ENCODE measurements at regions not wholly inside any gene's neighbourhood (a gene's known extent, or its start where the extent isn't known, plus 50 kb on each side); places are given as distances from the start of the nearest gene placed in this dataset.

- Mint-ChIP-seq H3K27ac (peak overlapping the region; percentile 60), H3K4me1 (peaks cover 90% of the 10 kb centered on the region), H3K9me3 (no peaks in the 10 kb centered on the region), H3K27me3 (no peaks in the 10 kb centered on the region), H3K36me3 (peaks cover 24% of the 10 kb centered on the region), H3K4me3 (no peak overlapping the region)
These were observed 235.9 kb downstream of the KLF12 start for GRCh38 chr13:73898276-73898675.

- Mint-ChIP-seq H3K27ac (peak overlapping the region; percentile 61), H3K9me3 (no peaks in the 10 kb centered on the region), H3K27me3 (no peaks in the 10 kb centered on the region), H3K36me3 (peaks cover 17% of the 10 kb centered on the region), H3K4me1 (peaks cover 78% of the 10 kb centered on the region), H3K4me3 (no peak overlapping the region)
These were observed 239.1 kb downstream of the KLF12 start for GRCh38 chr13:73894995-73895571.

GRCh38 chr13:73893833-73894232 lies 240.4 kb downstream of the KLF12 start:
- Mint-ChIP-seq H3K27me3 (no peaks in the 10 kb centered on the region), H3K4me3 (no peak overlapping the region), H3K4me1 (peaks cover 65% of the 10 kb centered on the region), H3K36me3 (peaks cover 17% of the 10 kb centered on the region), H3K27ac (peak overlapping the region; percentile 79), H3K9me3 (no peaks in the 10 kb centered on the region)

GRCh38 chr13:73891805-73892204 lies 242.4 kb downstream of the KLF12 start:
- H3K9me3 Mint-ChIP-seq = no peaks in the 10 kb centered on the region
- H3K4me3 Mint-ChIP-seq = no peak overlapping the region
- peaks cover 10% of the 10 kb centered on the region for H3K36me3 Mint-ChIP-seq
- no peak overlapping the region for H3K27ac Mint-ChIP-seq
- no peaks in the 10 kb centered on the region for H3K27me3 Mint-ChIP-seq
- H3K4me1 Mint-ChIP-seq = peaks cover 46% of the 10 kb centered on the region

GRCh38 chr13:73883162-73883561 lies 251.0 kb downstream of the KLF12 start:
- H3K36me3 Mint-ChIP-seq = peaks cover 33% of the 10 kb centered on the region
- no peak overlapping the region for H3K27ac Mint-ChIP-seq
- H3K9me3 Mint-ChIP-seq = no peaks in the 10 kb centered on the region
- H3K4me1 Mint-ChIP-seq = peaks cover 61% of the 10 kb centered on the region
- H3K4me3 Mint-ChIP-seq = no peak overlapping the region
- no peaks in the 10 kb centered on the region for H3K27me3 Mint-ChIP-seq

GRCh38 chr13:73880365-73880764 lies 253.8 kb downstream of the KLF12 start:
- Mint-ChIP-seq H3K9me3 (no peaks in the 10 kb centered on the region), H3K4me1 (peaks cover 61% of the 10 kb centered on the region), H3K4me3 (no peak overlapping the region), H3K27me3 (no peaks in the 10 kb centered on the region), H3K27ac (no peak overlapping the region), H3K36me3 (peaks cover 28% of the 10 kb centered on the region)

- peak overlapping the region; percentile 15 for H3K27ac Mint-ChIP-seq
- no peaks in the 10 kb centered on the region for H3K27me3 Mint-ChIP-seq
- peaks cover 21% of the 10 kb centered on the region for H3K36me3 Mint-ChIP-seq
- no peak overlapping the region for H3K4me3 Mint-ChIP-seq
- peaks cover 56% of the 10 kb centered on the region for H3K4me1 Mint-ChIP-seq
- H3K9me3 Mint-ChIP-seq = no peaks in the 10 kb centered on the region
These were observed 254.7 kb downstream of the KLF12 start for GRCh38 chr13:73879346-73880015.

GRCh38 chr13:73877399-73877798 lies 256.8 kb downstream of the KLF12 start:
- H3K27ac Mint-ChIP-seq = no peak overlapping the region
- no peaks in the 10 kb centered on the region for H3K27me3 Mint-ChIP-seq
- H3K4me3 Mint-ChIP-seq = no peak overlapping the region
- H3K9me3 Mint-ChIP-seq = no peaks in the 10 kb centered on the region
- H3K4me1 Mint-ChIP-seq = peaks cover 59% of the 10 kb centered on the region
- peaks cover 18% of the 10 kb centered on the region for H3K36me3 Mint-ChIP-seq

DNA sequence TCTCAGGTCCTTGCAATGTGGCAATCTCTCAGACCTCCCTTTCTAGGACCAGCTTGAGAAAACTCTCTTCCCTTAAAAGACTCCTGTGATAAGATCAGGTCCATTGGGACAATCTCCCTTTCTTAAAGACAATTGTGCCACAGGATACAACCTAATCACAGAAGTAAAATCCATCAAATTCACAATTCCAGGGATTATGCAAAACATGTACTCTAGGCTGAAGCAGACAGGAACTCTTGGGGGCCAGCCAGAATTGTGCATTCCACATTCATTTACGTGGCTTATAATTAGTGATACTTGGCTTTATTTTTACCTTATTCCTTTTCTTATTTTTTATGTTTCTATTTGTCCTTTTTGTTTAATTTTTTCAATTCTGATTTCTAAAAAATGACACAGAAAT lies 257.9 kb downstream of the KLF12 start:
- Mint-ChIP-seq H3K9me3 (no peaks in the 10 kb centered on the region), H3K4me3 (no peak overlapping the region), H3K27me3 (no peaks in the 10 kb centered on the region), H3K4me1 (peaks cover 58% of the 10 kb centered on the region), H3K27ac (no peak overlapping the region), H3K36me3 (peaks cover 18% of the 10 kb centered on the region)

GRCh38 chr13:73873940-73874830 lies 260.0 kb downstream of the KLF12 start:
- Mint-ChIP-seq H3K27me3 (no peaks in the 10 kb centered on the region), H3K27ac (no peak overlapping the region), H3K4me3 (no peak overlapping the region), H3K9me3 (no peaks in the 10 kb centered on the region), H3K36me3 (peaks cover 12% of the 10 kb centered on the region), H3K4me1 (peaks cover 62% of the 10 kb centered on the region)

DNA sequence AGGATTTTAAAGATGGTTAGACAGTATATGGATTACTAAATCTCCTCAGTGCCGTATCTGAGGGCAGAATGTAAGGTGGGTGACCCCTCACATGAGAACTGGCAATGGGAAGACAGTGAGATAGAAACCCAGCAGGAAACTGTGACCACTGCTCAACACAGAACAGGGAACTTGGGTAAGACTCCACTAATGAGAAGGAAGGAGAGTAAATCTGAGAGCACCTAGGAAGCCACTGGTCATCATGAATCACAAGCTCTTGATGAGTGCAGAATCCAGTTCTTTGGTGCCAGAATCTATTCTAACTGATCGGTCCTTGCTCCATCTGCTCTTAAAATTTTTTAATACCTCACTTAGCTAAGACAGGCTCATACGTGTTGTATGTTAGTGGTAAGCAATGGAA lies 261.8 kb downstream of the KLF12 start:
- H3K27me3 Mint-ChIP-seq = no peaks in the 10 kb centered on the region
- peak overlapping the region; percentile 57 for H3K27ac Mint-ChIP-seq
- peaks cover 4% of the 10 kb centered on the region for H3K36me3 Mint-ChIP-seq
- no peak overlapping the region for H3K4me3 Mint-ChIP-seq
- H3K4me1 Mint-ChIP-seq = peaks cover 57% of the 10 kb centered on the region
- peaks cover 2% of the 10 kb centered on the region for H3K9me3 Mint-ChIP-seq

DNA sequence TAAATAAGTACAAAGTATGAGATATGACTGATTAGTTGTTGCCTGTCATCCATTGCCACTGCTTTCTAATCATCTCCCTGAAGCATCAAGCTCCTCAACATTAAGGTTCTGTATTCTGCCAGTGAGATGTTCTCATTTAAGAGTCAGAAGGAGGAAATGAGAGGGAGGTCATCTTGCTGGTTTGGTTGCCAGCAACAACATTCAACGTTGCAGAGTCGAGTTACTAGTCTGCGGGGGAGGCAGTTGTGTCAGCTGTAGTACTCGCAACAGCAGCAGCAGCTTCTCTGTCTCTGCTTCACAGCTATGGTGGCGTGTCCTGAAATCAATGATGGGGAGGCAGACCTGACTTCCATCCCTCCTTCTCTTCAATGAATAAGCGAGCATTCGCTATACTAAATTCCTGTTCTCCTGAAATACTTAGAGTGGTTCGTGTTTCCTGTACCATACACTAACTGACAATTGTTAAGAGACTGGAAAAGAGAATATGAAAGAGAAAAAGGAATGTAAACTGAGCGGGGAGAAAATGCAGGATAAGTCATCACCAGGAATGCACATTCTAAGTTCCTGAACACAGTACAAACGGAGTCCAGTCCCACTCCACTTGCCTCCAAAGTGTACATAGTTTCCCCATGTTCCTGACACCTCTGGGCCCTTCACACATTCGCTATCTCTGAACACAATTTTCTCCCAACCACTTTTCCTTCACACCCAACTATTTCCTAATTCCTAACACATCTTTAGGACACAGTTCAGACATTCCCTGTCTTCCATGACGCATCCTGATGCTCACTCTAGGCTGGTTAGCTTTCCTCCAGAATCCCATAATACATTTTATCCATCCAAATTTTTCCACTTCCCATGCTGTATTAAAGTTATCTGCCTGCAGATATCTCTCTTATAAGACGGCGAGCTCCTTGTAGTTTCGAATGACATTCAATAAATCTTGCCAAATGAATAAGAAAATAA lies 263.0 kb downstream of the KLF12 start:
- H3K9me3 Mint-ChIP-seq = peaks cover 5% of the 10 kb centered on the region
- H3K27me3 Mint-ChIP-seq = no peaks in the 10 kb centered on the region
- no peak overlapping the region for H3K27ac Mint-ChIP-seq
- peaks cover 5% of the 10 kb centered on the region for H3K36me3 Mint-ChIP-seq
- peaks cover 64% of the 10 kb centered on the region for H3K4me1 Mint-ChIP-seq
- no peak overlapping the region for H3K4me3 Mint-ChIP-seq

DNA sequence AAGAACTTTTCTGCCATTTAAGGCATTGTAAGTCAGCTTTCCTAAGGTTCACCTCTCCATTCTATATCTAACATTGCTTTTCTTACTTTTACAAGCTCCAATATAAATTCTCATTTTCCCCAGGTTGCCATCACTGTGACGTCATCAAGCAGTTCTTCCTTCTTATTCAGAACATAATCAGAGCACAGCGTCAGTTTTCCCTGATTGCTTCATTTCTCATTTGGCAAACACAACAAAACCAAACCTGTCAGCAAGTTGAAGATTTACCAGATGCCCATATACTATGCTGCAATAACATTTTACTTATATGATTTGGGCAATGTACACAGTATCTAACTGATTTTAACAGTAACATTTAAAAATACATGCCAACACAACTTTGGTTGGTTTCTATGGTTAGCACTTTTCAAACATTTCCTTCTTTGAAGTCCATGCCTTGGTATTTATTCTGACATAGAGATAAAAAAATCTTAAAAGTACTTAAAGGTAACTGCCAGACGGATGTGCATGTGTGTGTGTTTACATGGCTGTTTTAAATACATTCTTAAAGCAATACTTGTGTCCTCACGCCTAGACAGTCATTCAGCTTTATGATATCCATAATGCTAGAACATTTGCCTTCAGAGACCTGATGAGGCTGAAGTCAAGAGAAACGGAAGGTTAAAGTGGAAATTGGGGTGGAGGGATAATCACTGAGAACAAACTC lies 264.0 kb downstream of the KLF12 start:
- Mint-ChIP-seq H3K4me3 (no peak overlapping the region), H3K27me3 (no peaks in the 10 kb centered on the region), H3K4me1 (peaks cover 68% of the 10 kb centered on the region), H3K27ac (peak overlapping the region; percentile 56), H3K36me3 (peaks cover 5% of the 10 kb centered on the region), H3K9me3 (peaks cover 5% of the 10 kb centered on the region)

DNA sequence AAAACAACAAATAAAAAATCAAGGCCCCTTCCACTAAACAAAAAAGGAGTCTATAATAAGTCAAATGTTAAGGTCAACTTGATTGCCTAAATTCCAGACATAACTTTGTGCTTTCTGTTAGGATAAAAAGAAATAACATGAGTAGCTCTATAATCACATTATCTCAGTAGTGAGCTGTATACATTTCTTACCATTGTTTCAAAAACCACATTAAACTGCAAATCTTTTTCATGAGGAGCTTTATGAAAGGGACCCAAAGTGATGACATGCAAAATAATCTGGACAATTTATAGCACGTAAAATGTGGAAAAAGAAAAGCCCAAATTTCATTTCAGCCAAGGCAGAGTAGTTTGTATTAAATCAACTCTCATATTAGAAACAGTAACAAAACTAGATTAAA lies 269.2 kb downstream of the KLF12 start:
- peak overlapping the region; percentile 62 for H3K27ac Mint-ChIP-seq
- peaks cover 69% of the 10 kb centered on the region for H3K4me1 Mint-ChIP-seq
- peaks cover 5% of the 10 kb centered on the region for H3K9me3 Mint-ChIP-seq
- no peaks in the 10 kb centered on the region for H3K27me3 Mint-ChIP-seq
- no peak overlapping the region for H3K4me3 Mint-ChIP-seq
- peaks cover 7% of the 10 kb centered on the region for H3K36me3 Mint-ChIP-seq

Measured in activated naive CD4-positive, alpha-beta T cell treated with anti-CD3 and anti-CD28 coated beads, Interleukin-2, amount 50 U/mL, for 24 hours (primary cell).